AG20443 (cell line): ENCODE measurements at regions not wholly inside any gene's neighbourhood (a gene's known extent, or its start where the extent isn't known, plus 50 kb on each side); places are given as distances from the start of the nearest gene placed in this dataset.
"Not testable (repeated sequence)": the region's sequence is repeated elsewhere in the genome, so short reads cannot be mapped to it uniquely, and the experiment has no call there.

Experiments used
- DNase-seq: peaks from one replicate; pipeline ENCODE4 v3.0.0; 2012; ENCODE audit warnings: low spot score, mixed read lengths

DNA sequence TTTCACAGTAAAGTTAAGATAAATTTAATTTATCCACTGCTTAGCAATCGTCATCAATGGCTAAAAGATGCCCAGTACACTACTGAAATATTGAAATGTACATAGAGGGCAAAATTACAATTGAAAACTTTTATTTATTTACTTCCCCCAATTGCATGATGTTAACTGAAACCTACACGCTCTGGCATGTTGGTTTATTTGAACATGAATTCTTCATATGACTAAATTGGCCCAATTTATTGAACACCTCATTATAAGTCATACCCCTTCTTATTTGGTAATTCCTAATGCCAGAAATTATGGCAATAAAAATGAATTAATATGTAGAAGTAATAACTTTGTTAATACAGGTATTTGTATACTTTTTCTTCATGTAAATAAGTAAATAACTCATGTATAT is 183.0 kb upstream of the ZC3H15 start:
- DNase-seq: no peak

DNA sequence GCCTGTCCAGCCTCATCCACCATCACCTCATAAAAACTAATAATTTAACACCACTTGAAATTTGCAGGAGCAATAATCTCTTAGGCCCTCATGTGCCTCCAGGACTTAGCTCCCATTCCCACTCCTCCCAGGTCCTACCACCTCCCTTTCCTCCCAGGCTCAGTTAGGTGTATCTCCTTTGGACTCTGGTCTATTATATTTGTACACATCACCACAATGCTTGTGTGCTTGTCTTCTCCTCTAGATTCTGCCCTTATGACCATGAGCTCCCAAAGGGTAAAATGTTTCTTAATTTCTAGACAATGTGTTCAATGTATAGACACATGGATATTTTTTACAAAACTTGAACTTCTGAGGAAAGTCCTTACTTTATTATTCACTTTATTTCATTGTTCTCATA is 182.0 kb upstream of the ZC3H15 start:
- DNase-seq: no peak

GRCh38 chr2:186306754-186307153 is 179.3 kb upstream of the ZC3H15 start:
- DNase-seq: no peak

DNA sequence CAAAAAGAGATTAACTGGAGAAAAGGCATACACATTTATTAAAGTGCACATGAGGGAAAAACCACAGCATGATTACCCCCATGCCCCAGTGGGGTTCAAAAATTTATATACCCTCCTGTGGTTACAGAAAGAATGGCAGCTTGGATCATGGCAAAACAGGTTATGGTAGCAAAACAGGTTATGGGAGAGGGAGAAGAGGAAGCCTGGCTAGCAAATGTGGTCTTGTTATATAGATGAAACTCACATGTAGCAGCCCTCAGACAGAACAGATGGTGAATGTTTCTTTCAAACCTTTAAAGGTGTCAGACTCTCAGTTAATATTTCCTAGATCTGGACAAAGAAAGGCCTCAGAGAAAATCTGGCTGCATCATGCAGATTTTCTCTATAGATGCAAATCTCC is 178.2 kb upstream of the ZC3H15 start:
- no peak for DNase-seq

DNA sequence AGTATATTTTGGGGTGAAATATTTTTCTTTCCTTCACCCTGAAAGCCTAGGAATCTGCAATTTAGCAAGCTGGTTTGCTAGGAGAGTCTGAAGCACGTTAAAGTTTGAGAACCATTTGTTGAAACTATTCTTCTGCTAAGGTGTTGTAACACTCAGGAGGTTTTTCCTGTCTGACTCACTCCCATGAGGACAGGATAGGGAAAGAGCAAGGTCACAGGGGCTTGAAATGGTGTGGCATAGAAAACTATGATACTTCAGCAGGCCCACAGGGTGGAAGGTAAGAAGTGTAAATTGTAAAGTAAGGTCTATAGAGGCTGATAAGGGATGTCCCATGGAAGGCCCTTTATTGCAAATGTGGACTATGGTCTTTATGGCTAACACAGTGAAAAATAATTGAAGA is 177.7 kb upstream of the ZC3H15 start:
- no peak for DNase-seq

DNA sequence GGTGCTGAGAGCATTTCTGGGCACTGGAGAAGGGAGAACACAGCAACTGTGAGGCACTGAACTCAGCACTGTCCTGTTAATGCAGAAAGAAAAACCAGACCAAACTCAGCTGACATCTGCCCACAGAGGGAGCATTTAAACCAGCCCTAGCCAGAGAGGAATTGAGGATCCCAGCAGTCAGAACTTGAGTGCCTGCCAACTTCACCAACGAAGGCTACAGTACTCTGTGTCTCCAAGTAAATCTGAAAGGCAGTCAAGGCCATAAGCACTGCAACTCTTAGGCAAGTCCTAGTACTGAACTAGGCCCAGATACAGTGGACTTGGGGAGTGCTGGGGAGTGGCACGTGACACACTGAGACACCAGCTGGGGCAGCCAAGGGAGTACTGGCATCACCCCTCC is 176.2 kb upstream of the ZC3H15 start:
- no peak for DNase-seq

GRCh38 chr2:186319105-186319504 is 167.0 kb upstream of the ZC3H15 start:
- no peak for DNase-seq

DNA sequence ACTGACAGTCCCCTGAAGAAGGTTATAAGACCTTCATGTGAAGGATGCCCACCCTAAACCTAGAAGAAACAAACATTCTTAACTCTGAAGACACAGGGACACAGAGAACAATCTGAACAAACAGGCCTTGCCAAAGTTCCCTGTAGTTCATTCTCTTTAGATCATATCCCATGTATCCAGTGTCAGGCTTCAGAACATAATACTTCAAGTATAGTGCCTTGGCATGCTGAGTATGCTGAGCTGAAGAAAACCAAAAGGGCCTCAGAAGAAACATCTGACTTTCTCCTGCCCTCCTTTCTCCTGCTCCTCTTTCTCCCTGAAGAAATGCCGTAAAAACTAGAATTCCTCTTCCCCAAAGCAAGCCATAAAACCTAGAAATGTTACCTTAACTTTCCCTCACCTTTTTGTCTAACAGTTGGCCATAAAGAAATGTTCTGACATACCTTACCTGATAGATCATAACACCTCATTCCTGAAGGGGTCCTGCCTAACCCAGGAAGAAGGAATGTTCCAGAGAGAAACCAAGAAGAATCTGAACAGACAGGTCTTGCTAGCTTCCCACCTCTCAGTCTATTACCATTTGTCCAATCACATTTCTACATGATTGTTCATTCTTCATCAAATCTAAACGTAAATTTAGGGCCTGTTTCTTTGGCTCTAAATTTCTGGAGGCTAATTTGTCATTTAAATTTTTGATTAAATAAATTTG is 160.1 kb upstream of the ZC3H15 start:
- no peak for DNase-seq

DNA sequence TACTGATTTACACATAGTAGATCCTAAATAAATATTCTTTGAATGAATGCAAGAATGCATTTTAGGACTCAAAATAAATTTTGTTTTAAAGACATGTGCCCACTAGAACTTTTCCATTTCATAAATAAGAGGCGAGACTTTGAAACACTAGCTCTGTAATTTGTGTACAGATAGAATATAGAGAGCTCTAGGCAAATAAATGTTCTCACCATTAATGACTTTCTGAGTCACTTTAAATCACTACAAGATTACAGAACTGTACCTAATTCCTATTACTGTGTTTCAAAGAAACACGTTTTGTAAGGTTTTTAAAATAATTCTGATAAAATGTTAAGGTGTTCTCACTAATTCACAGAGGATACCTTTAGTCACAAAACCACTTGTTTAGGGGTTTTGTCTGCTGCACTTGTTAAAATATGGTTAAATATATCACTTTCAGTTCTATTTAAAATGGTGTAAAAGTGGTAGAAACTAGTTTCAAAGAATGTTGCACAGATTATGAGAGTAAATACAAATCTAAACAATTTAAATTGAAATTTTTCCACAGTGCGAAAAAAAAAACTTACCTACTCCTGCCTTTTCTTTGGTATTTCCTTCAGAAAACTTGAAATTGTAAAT is 158.7 kb upstream of the ZC3H15 start:
- no peak for DNase-seq

- no peak for DNase-seq
Observed at GRCh38 chr2:186328838-186329237, 157.2 kb upstream of the ZC3H15 start.

DNA sequence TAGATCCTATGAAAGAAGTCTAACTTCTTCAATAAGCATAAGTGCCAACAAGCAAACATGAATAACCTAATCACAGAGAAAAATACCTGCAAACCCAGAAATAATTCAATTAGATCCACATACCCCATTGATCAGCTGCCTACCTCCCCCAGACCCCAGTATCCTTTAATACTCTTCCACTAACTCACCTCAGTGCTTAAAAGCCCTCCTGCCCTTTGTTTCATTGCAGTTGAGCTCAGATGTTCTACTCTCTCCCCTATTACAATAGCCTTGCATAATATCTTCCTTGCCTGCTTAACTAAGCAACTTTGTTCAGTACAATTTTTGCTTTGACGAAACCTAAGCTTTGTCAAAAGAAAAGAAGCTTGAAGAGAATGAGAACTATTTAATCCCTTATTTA is 156.0 kb upstream of the ZC3H15 start:
- DNase-seq: no peak

DNA sequence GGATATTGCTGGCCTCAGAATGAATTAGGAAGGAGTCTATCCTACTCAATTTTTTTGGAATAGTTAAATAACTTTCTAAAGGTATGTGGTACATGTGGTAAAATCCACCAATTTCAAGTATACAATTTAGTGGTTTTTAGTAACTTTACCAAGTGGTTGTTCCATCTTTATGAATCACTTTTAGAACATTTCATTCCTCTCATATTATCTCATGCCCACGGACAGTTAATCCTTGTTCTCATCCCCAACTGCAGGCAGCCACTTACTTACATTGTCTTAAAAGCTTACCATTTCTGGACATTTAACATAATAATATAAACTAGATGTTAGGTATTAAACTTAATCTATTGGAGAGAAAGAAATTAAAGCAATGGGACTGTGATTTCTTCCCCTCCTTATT is 146.3 kb upstream of the ZC3H15 start:
- peak; percentile 12 for DNase-seq

GRCh38 chr2:186342029-186342428 is 144.0 kb upstream of the ZC3H15 start:
- no peak for DNase-seq

GRCh38 chr2:186345745-186346144 is 140.3 kb upstream of the ZC3H15 start:
- DNase-seq: no peak

DNA sequence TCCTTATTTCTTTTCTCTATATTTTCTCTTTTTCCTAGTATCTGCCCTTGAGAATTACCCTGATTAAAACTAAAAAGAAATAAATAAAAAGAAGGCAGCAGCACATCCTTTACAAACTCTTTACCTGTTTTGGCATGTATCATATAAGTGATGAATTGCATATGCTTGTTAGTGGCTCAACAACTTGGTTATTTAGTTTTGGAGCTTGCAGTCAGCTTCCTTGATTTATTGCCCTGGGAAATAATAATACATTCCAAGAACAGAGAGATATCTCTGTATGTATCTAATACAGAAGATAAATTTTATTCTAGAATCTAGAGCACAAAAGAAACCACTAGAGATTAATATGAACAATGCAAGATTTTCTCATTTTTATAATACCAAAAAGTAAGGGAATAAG is 139.8 kb upstream of the ZC3H15 start:
- DNase-seq: no peak

- no peak for DNase-seq
Observed at GRCh38 chr2:186347472-186347871, 138.6 kb upstream of the ZC3H15 start.

DNA sequence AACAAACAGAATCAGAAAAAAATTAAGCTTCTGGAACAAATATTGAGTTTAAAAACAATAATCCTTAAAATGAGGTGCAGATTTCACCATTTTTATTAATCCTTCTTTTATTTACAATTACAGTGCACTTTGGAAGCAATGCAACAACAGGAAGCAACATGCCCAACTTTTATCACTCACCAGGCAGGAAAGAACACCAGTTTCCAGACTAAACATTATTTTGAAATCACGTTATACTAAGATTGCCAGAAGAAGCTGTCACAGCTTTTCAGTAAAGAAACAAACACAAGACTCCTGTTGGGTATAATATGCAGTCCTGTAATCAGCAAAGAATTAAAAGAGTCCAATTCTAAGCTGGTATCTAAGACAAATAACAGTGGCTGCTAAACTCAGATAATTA is 137.9 kb upstream of the ZC3H15 start:
- no peak for DNase-seq

- DNase-seq: no peak
Observed at GRCh38 chr2:186349508-186349907, 136.6 kb upstream of the ZC3H15 start.

DNA sequence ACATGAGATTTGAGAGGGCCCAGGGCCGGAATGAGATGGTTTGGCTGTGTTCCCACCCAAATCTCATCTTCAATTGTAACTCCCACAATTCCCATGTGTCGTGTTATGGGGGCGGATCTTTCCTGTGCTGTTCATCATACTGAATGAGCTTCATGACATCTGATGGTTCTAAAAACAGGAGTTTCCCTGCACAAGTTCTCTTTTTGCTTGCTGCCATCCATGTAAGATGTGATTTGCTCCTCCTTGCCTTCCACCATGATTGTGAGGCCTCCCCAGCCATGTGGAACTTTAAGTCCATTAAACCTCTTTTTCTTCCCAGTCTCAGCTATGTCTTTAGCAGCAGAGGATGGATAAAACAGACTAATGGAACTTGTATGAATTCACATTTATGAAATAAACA is 131.9 kb upstream of the ZC3H15 start:
- not testable (repeated sequence) for DNase-seq

- no peak for DNase-seq
Observed at GRCh38 chr2:186365406-186365805, 120.7 kb upstream of the ZC3H15 start.

- DNase-seq: no peak
Observed at GRCh38 chr2:186379052-186379451, 107.0 kb upstream of the ZC3H15 start.

DNA sequence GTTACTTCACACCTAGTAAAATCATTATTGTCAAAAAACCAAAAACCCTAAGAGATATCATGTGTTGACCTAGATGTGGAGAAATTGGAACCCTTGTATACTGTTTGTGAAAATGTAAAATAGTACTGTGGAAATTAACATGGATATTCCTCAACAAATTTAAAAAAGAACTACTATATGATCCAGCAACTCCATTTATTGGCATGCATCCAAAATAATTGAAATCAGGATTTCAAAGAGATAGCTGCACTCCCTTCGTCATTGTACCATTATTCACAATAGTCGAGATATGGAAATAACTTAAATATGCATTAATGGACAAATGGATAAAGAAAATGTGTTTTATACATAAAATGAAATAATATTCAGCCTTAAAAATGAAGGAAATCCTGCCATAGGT is 105.3 kb upstream of the ZC3H15 start:
- DNase-seq: no peak

DNA sequence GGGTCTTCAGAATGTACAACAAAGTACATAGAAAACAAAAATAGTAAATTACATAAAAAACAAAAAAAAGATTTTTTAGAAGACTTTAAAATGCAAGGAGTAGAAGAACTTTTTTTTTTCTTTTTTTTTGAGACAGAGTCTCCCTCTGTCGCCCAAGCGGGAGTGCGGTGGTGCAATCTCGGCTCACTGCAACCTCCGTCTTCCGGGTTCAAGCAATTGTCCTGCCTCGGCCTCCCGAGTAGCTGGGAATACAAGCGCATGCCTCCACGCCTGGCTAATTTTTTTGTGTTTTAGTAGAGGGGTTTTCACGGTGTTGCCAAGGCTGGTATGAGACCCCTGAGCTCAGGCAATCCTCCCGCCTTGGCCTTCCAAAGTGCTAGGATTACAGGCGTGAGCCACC is 104.5 kb upstream of the ZC3H15 start:
- no peak for DNase-seq

- no peak for DNase-seq
Observed at GRCh38 chr2:186382932-186383331, 103.1 kb upstream of the ZC3H15 start.
